ENCODE measurements at regions not wholly inside any gene's neighbourhood (a gene's known extent, or its start where the extent isn't known, plus 50 kb on each side); places are given as distances from the start of the nearest gene placed in this dataset.

GRCh38 chr5:122533825-122534224 is 221.8 kb downstream of the SNCAIP start:
- no peaks in the 10 kb centered on the region for H3K9me3 ChIP-seq (replicated peaks; ENCODE audit: control insufficient read depth, insufficient read depth, low read length)
- no TSS peak for BruUV-seq (replicated peaks)
- ChIA-PET CTCF (no interaction called here), POLR2A (no interaction called here)
- H3K27ac ChIP-seq (ENCODE audit: insufficient read depth, low read depth, low read length): no peak overlapping the region
- H3K4me2 ChIP-seq (ENCODE audit: insufficient read depth, low read length): no peak overlapping the region
- H3K9me1 ChIP-seq (replicated peaks; ENCODE audit: control insufficient read depth, extremely low read depth, insufficient read depth, low read length): no peaks in the 10 kb centered on the region
- no peaks in the 10 kb centered on the region for H3K4me1 ChIP-seq (ENCODE audit: control insufficient read depth, extremely low read depth, insufficient read depth, low read length)
- no peaks in the 10 kb centered on the region for H3K36me3 ChIP-seq (ENCODE audit: control insufficient read depth in 2 of 2, extremely low read depth in 1 of 2, insufficient read depth in 2 of 2, low read length in 2 of 2)
- dilution Hi-C loops (cut with MboI; ENCODE audit: extremely low pct_ligation_motif_present, low sequenced_read_pairs) (no loop called here), intact Hi-C loops (cut with micrococcal nuclease) (no loop called here)
- no peaks in the 10 kb centered on the region for H4K20me1 ChIP-seq (replicated peaks; ENCODE audit: control insufficient read depth, extremely low read depth, insufficient read depth, low read length)
- no peak overlapping the region for H2AFZ ChIP-seq (ENCODE audit: low read depth, low read length)
- DNase-seq (ENCODE audit: low read depth, low spot score) (no peak), FAIRE-seq (no peak)
- no peak overlapping the region for H3K9ac ChIP-seq (replicated peaks; ENCODE audit: extremely low read depth, insufficient read depth, low read length)
- no peaks in the 10 kb centered on the region for H3K79me2 ChIP-seq (ENCODE audit: control insufficient read depth, insufficient read depth, low read length)
- no peak overlapping the region for H3K4me3 ChIP-seq (replicated peaks in 1 of 3; ENCODE audit: insufficient read depth in 1 of 3, low read depth in 1 of 3, low read length in 3 of 3)
- H3K27me3 ChIP-seq (ENCODE audit: control insufficient read depth in 2 of 2, insufficient read depth in 2 of 2, low read length in 2 of 2): no peaks in the 10 kb centered on the region
- no peak for TF ChIP-seq FOS (IDR thresholded peaks at IDR 0.05; ENCODE audit: borderline replicate concordance, insufficient read depth, low read length)
- TF ChIP-seq JUN (IDR thresholded peaks at IDR 0.05; ENCODE audit: borderline replicate concordance, insufficient read depth, insufficient read length, low read depth): no peak
- TF ChIP-seq GATA2 (IDR thresholded peaks at IDR 0.05; ENCODE audit: insufficient read depth, insufficient read length, low read depth, low read length): no peak
- TF ChIP-seq EZH2 (IDR thresholded peaks at IDR 0.05; ENCODE audit: borderline replicate concordance, low read depth, low read length, severe bottlenecking): no peak
- TF ChIP-seq, protein P1, sequence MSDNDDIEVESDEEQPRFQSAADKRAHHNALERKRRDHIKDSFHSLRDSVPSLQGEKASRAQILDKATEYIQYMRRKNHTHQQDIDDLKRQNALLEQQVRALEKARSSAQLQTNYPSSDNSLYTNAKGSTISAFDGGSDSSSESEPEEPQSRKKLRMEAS (IDR thresholded peaks at IDR 0.05; ENCODE audit: insufficient read depth, insufficient read length): no peak
- TF ChIP-seq, protein P2, sequence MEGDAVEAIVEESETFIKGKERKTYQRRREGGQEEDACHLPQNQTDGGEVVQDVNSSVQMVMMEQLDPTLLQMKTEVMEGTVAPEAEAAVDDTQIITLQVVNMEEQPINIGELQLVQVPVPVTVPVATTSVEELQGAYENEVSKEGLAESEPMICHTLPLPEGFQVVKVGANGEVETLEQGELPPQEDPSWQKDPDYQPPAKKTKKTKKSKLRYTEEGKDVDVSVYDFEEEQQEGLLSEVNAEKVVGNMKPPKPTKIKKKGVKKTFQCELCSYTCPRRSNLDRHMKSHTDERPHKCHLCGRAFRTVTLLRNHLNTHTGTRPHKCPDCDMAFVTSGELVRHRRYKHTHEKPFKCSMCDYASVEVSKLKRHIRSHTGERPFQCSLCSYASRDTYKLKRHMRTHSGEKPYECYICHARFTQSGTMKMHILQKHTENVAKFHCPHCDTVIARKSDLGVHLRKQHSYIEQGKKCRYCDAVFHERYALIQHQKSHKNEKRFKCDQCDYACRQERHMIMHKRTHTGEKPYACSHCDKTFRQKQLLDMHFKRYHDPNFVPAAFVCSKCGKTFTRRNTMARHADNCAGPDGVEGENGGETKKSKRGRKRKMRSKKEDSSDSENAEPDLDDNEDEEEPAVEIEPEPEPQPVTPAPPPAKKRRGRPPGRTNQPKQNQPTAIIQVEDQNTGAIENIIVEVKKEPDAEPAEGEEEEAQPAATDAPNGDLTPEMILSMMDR (IDR thresholded peaks at IDR 0.05; ENCODE audit: extremely low read depth in 1 of 2, insufficient read depth in 1 of 2, low read depth in 1 of 2, low read length in 2 of 2): no peak

DNA sequence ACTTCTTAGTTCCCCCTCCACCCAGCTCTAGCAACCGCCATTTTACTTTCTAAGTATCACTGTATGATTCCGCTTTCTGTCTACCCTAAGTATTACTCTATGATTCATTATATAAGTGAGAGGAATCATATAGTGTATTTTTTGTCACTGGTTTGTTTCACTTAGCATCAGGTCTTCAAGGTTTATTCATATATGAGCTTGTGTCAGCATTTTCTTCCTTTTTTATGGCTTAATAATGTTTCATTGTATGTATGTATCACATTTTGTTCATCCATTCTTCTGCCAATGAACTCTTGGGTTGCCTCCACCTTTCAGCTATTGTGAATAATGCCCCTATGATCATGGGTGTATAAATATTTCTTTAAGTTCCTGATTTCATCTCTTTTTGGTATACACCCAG is 222.8 kb downstream of the SNCAIP start:
- CTCF ChIA-PET: no interaction called here
- FAIRE-seq (no peak), DNase-seq (ENCODE audit: low read depth, low spot score) (no peak)
- Histone ChIP-seq H3K4me2 (ENCODE audit: insufficient read depth, low read length) (no peak overlapping the region), H3K79me2 (ENCODE audit: control insufficient read depth, insufficient read depth, low read length) (no peaks in the 10 kb centered on the region), H3K36me3 (ENCODE audit: control insufficient read depth in 2 of 2, extremely low read depth in 1 of 2, insufficient read depth in 2 of 2, low read length in 2 of 2) (no peaks in the 10 kb centered on the region), H2AFZ (ENCODE audit: low read depth, low read length) (no peak overlapping the region), H3K9me3 (replicated peaks; ENCODE audit: control insufficient read depth, insufficient read depth, low read length) (no peaks in the 10 kb centered on the region), H4K20me1 (replicated peaks; ENCODE audit: control insufficient read depth, extremely low read depth, insufficient read depth, low read length) (no peaks in the 10 kb centered on the region), H3K9ac (replicated peaks; ENCODE audit: extremely low read depth, insufficient read depth, low read length) (no peak overlapping the region), H3K4me1 (ENCODE audit: control insufficient read depth, extremely low read depth, insufficient read depth, low read length) (no peaks in the 10 kb centered on the region), H3K9me1 (replicated peaks; ENCODE audit: control insufficient read depth, extremely low read depth, insufficient read depth, low read length) (no peaks in the 10 kb centered on the region), H3K27ac (ENCODE audit: insufficient read depth, low read depth, low read length) (no peak overlapping the region), H3K4me3 (replicated peaks in 1 of 3; ENCODE audit: insufficient read depth in 1 of 3, low read depth in 1 of 3, low read length in 3 of 3) (no peak overlapping the region), H3K27me3 (ENCODE audit: control insufficient read depth in 2 of 2, insufficient read depth in 2 of 2, low read length in 2 of 2) (no peaks in the 10 kb centered on the region)
- BruUV-seq (replicated peaks): no TSS peak
- dilution Hi-C loops (cut with MboI; ENCODE audit: extremely low pct_ligation_motif_present, low sequenced_read_pairs): no loop called here
- POLR2A ChIA-PET: no interaction called here
- no peak for TF ChIP-seq JUN (IDR thresholded peaks at IDR 0.05; ENCODE audit: borderline replicate concordance, insufficient read depth, insufficient read length, low read depth)
- TF ChIP-seq MYC (IDR thresholded peaks at IDR 0.05; ENCODE audit: low read depth, low read length): no peak
- no peak for TF ChIP-seq GATA2 (IDR thresholded peaks at IDR 0.05; ENCODE audit: insufficient read depth, insufficient read length, low read depth, low read length)
- TF ChIP-seq FOS (IDR thresholded peaks at IDR 0.05; ENCODE audit: borderline replicate concordance, insufficient read depth, low read length): no peak
- TF ChIP-seq, protein P1 (IDR thresholded peaks at IDR 0.05; ENCODE audit: insufficient read depth, insufficient read length): no peak
- TF ChIP-seq, protein P2 (IDR thresholded peaks at IDR 0.05; ENCODE audit: extremely low read depth in 1 of 2, insufficient read depth in 1 of 2, low read depth in 1 of 2, low read length in 2 of 2): no peak
- TF ChIP-seq POLR2AphosphoS5 (IDR thresholded peaks at IDR 0.05; ENCODE audit: insufficient read depth, low read depth, low read length): no peak
- TF ChIP-seq POLR2A (IDR thresholded peaks at IDR 0.05; ENCODE audit: low read depth, low read length): no peak
- TF ChIP-seq EZH2 (IDR thresholded peaks at IDR 0.05; ENCODE audit: borderline replicate concordance, low read depth, low read length, severe bottlenecking): no peak
- intact Hi-C loops (cut with micrococcal nuclease): no loop called here
